ENCODE measurements at regions not wholly inside any gene's neighbourhood (a gene's known extent, or its start where the extent isn't known, plus 50 kb on each side); places are given as distances from the start of the nearest gene placed in this dataset.

- TF ChIP-seq CTCF (IDR thresholded peaks at IDR 0.05; ENCODE audit: insufficient read depth, low read length, poor library complexity, severe bottlenecking) (no peak), EZH2phosphoT487 (conservative IDR thresholded peaks at IDR 0.05; ENCODE audit: low read length) (no peak)
Measured at GRCh38 chr2:157087373-157088002, 170.0 kb upstream of the GALNT5 start.

Measured in SU-DHL-6 (cell line).